LNCaP clone FGC (cell line): ENCODE measurements at regions not wholly inside any gene's neighbourhood (a gene's known extent, or its start where the extent isn't known, plus 50 kb on each side); places are given as distances from the start of the nearest gene placed in this dataset.

Experiments
- DNase-seq: peaks from one replicate; pipeline ENCODE4 v3.0.0-alpha.2; 2011; ENCODE audit warnings: low read depth
- H3K4me3 ChIP-seq: 2 replicates; pipeline ENCODE4 v1.5.1; 2011; ENCODE audit warnings: mild to moderate bottlenecking, low read depth, low read length, control low read depth
- CTCF ChIP-seq: IDR thresholded peaks from 2 replicates; pipeline ENCODE4 v1.5.1; 2012; ENCODE audit warnings: mild to moderate bottlenecking; ENCODE audit not compliant: control insufficient read depth, insufficient read depth; ENCODE audit errors: extremely low read depth

- no peak for TF ChIP-seq CTCF
- no peak overlapping the region for H3K4me3 ChIP-seq
- no peak for DNase-seq
Measured at GRCh38 chr12:124227951-124228711, 66.8 kb upstream of the RFLNA start.

DNA sequence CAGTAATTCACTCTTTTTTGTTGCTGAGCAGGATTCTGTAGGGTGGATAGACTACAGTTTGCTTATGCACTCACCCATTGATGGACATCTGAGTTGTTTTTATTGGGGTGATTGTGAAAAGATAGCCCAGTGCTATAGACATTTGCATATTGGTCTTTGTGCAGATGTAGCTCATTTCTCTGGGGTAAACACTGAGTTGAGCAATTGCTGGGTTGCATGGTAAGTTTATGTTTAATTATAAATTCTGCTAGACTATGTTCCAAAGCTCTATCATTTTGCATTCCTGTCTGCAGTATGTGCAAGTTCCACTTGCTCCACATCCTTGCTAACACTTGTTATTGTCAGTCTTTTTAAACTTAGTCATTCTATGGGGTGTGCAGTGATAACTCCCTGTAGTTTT is 65.4 kb upstream of the RFLNA start:
- no peak overlapping the region for H3K4me3 ChIP-seq
- TF ChIP-seq CTCF, result no peak
- DNase-seq, result no peak

DNA sequence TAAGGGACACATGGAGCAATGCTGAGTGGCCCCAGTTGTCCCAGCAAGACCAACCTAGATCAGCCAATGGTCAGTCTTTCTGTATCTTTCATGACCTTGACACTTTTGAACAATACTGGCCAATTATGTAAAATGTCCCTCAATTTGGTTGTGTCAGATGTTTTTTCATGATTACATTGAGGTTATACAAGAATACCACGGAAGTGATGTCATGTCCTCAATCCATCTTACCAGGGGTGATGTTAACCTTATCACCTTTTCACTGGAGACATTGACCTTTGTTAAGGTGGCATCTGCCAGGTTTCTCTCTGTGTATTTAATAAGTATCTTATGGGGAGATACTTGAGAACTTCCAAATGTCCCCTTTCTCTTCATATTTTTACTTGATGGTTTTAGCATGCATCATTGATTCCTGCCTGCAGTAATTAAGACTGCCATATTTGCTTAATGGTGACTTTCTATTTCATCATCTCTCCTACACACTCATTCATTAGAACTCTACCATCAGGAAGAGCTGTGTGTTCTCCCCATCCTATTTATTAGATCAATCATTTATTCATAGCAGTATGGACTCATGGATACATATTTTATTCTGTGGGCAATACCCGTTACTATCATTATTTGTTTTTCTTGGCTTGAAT is 64.7 kb upstream of the RFLNA start:
- no peak for TF ChIP-seq CTCF
- DNase-seq, result no peak
- H3K4me3 ChIP-seq, result no peak overlapping the region

DNA sequence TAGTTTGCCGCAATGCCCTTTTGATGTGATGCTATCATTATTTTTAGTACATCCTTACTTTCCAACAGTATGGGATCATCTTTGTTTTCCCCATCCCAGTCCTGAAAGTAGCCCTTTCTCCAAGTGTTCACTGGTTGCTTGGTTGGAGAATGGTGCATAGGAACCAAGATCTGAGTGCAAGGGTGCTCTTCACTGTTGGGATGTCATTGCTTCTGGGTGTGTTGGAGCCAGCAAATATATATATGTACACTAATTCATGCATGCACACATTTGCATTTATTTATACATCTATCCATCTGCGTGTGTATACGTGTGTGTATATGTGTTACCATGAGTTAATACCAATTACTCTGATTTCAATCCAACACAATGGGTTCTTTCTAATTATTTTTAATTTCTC is 64.1 kb upstream of the RFLNA start:
- no peak for DNase-seq
- H3K4me3 ChIP-seq, result no peak overlapping the region
- no peak for TF ChIP-seq CTCF

DNA sequence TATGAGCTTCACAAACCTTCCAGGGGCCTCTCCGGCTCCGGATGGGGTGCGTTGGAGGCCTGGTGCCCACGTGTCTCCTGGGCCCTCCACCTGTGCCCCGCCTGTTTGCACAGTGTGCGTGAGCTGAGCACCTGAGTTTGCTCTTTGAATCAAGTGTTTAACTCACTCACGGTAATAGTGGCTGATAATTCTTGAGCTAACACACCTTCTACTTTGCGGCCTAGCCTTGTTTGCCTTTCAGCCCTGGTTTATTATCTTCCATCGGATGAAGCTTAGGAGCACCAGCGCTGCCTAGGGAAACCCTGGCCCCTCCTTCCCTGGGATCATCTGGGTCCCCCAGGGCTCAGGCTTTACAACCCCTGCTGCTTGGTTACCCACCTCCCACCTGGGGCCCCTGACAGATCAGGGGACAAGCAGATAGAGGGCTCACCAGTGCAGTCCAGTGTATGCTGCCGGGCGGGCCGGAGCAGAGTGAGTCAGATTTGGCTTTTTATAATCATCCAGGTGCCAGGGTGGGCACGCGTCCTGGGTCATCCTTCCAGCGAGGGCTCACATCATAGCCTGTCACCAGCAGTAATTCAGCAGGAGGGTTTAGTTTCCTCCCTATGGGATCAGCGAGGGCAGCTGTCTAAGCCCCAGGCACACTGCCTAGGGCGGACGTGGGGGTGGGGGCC is 62.8 kb upstream of the RFLNA start:
- no peak overlapping the region for H3K4me3 ChIP-seq
- no peak for DNase-seq
- no peak for TF ChIP-seq CTCF

DNA sequence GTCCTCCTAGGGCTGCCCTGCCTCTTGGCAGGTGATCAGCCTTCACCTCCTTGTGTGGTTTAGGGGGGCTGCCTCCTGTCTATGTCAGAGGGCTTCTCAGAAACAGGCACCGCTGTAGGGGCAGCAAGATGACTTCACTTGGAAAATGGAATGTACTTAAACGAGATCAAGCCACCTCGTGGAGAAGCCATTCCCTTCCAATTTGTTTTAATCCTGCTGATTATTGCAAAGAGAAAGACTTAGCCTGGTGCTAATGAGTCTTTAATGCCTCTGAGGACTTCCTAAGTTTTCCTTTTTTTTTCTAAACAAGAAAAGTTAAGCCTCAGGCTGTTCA is 62.3 kb upstream of the RFLNA start:
- no peak for DNase-seq
- H3K4me3 ChIP-seq, result no peak overlapping the region
- no peak for TF ChIP-seq CTCF
